ENCODE measurements at regions not wholly inside any gene's neighbourhood (a gene's known extent, or its start where the extent isn't known, plus 50 kb on each side); places are given as distances from the start of the nearest gene placed in this dataset.

GRCh38 chr12:92229381-92229780, 83.7 kb upstream of the BTG1 start:
- Histone ChIP-seq H3K9ac (ENCODE audit: insufficient read length) (no peak overlapping the region), H3K36me3 (ENCODE audit: insufficient read depth, low read length) (no peaks in the 10 kb centered on the region), H3K27ac (no peak overlapping the region), H3K4me3 (no peak overlapping the region), H3K9me3 (ENCODE audit: low read depth, low read length) (no peaks in the 10 kb centered on the region)
- DNase-seq (ENCODE audit: low read depth, low spot score) = no peak
- TF ChIP-seq EZH2 (IDR thresholded peaks at IDR 0.05) = no peak
- TF ChIP-seq FOXP2 (optimal IDR thresholded peaks at IDR 0.05; ENCODE audit: control extremely low read depth, extremely low read length, insufficient read depth) = no peak
- no peak for TF ChIP-seq POLR2AphosphoS5 (IDR thresholded peaks at IDR 0.05; ENCODE audit: borderline replicate concordance, low read depth, low read length)

- DNase-seq (ENCODE audit: low read depth, low spot score) = no peak
- Histone ChIP-seq H3K9me3 (ENCODE audit: low read depth, low read length) (no peaks in the 10 kb centered on the region), H3K36me3 (ENCODE audit: insufficient read depth, low read length) (no peaks in the 10 kb centered on the region), H3K4me3 (no peak overlapping the region), H3K9ac (ENCODE audit: insufficient read length) (no peak overlapping the region), H3K27ac (no peak overlapping the region)
- no peak for TF ChIP-seq EZH2 (IDR thresholded peaks at IDR 0.05)
- TF ChIP-seq POLR2AphosphoS5 (IDR thresholded peaks at IDR 0.05; ENCODE audit: borderline replicate concordance, low read depth, low read length) = no peak
- TF ChIP-seq FOXP2 (optimal IDR thresholded peaks at IDR 0.05; ENCODE audit: control extremely low read depth, extremely low read length, insufficient read depth) = no peak
Measured at GRCh38 chr12:92226961-92227360, 81.3 kb upstream of the BTG1 start.

GRCh38 chr12:92226071-92226661, 80.5 kb upstream of the BTG1 start:
- Histone ChIP-seq H3K27ac (no peak overlapping the region), H3K9ac (ENCODE audit: insufficient read length) (no peak overlapping the region), H3K9me3 (ENCODE audit: low read depth, low read length) (no peaks in the 10 kb centered on the region), H3K36me3 (ENCODE audit: insufficient read depth, low read length) (no peaks in the 10 kb centered on the region), H3K4me3 (no peak overlapping the region)
- TF ChIP-seq FOXP2 (optimal IDR thresholded peaks at IDR 0.05; ENCODE audit: control extremely low read depth, extremely low read length, insufficient read depth) (no peak), POLR2AphosphoS5 (IDR thresholded peaks at IDR 0.05; ENCODE audit: borderline replicate concordance, low read depth, low read length) (no peak), EZH2 (IDR thresholded peaks at IDR 0.05) (no peak)
- no peak for DNase-seq (ENCODE audit: low read depth, low spot score)

- no peak for DNase-seq (ENCODE audit: low read depth, low spot score)
Measured at GRCh38 chr12:92224685-92225331, 79.2 kb upstream of the BTG1 start.

GRCh38 chr12:92223481-92223880, 77.8 kb upstream of the BTG1 start:
- H3K36me3 ChIP-seq (ENCODE audit: insufficient read depth, low read length) = no peaks in the 10 kb centered on the region
- no peak for TF ChIP-seq FOXP2 (optimal IDR thresholded peaks at IDR 0.05; ENCODE audit: control extremely low read depth, extremely low read length, insufficient read depth)
- no peak for TF ChIP-seq EZH2 (IDR thresholded peaks at IDR 0.05)
- TF ChIP-seq POLR2AphosphoS5 (IDR thresholded peaks at IDR 0.05; ENCODE audit: borderline replicate concordance, low read depth, low read length) = no peak

More at GRCh38 chr12:92224685-92225331, 79.2 kb upstream of the BTG1 start:
- TF ChIP-seq POLR2AphosphoS5 (IDR thresholded peaks at IDR 0.05; ENCODE audit: borderline replicate concordance, low read depth, low read length) (no peak), EZH2 (IDR thresholded peaks at IDR 0.05) (no peak), FOXP2 (optimal IDR thresholded peaks at IDR 0.05; ENCODE audit: control extremely low read depth, extremely low read length, insufficient read depth) (no peak)
- no peaks in the 10 kb centered on the region for H3K36me3 ChIP-seq (ENCODE audit: insufficient read depth, low read length)
- no peaks in the 10 kb centered on the region for H3K9me3 ChIP-seq (ENCODE audit: low read depth, low read length)
- no peak overlapping the region for H3K4me3 ChIP-seq
- H3K27ac ChIP-seq = no peak overlapping the region
- H3K9ac ChIP-seq (ENCODE audit: insufficient read length) = no peak overlapping the region

GRCh38 chr12:92221656-92222315, 76.1 kb upstream of the BTG1 start:
- no peak for DNase-seq (ENCODE audit: low read depth, low spot score)
- TF ChIP-seq POLR2AphosphoS5 (IDR thresholded peaks at IDR 0.05; ENCODE audit: borderline replicate concordance, low read depth, low read length) (no peak), FOXP2 (optimal IDR thresholded peaks at IDR 0.05; ENCODE audit: control extremely low read depth, extremely low read length, insufficient read depth) (no peak), EZH2 (IDR thresholded peaks at IDR 0.05) (no peak)
- no peaks in the 10 kb centered on the region for H3K9me3 ChIP-seq (ENCODE audit: low read depth, low read length)
- no peak overlapping the region for H3K9ac ChIP-seq (ENCODE audit: insufficient read length)
- H3K27ac ChIP-seq = no peak overlapping the region
- no peaks in the 10 kb centered on the region for H3K36me3 ChIP-seq (ENCODE audit: insufficient read depth, low read length)
- no peak overlapping the region for H3K4me3 ChIP-seq

More at GRCh38 chr12:92223481-92223880, 77.8 kb upstream of the BTG1 start:
- Histone ChIP-seq H3K9me3 (ENCODE audit: low read depth, low read length) (no peaks in the 10 kb centered on the region), H3K9ac (ENCODE audit: insufficient read length) (no peak overlapping the region), H3K4me3 (no peak overlapping the region), H3K27ac (no peak overlapping the region)
- DNase-seq (ENCODE audit: low read depth, low spot score) = no peak

- no peak overlapping the region for H3K4me3 ChIP-seq
- no peak overlapping the region for H3K9ac ChIP-seq (ENCODE audit: insufficient read length)
- no peaks in the 10 kb centered on the region for H3K9me3 ChIP-seq (ENCODE audit: low read depth, low read length)
- no peaks in the 10 kb centered on the region for H3K36me3 ChIP-seq (ENCODE audit: insufficient read depth, low read length)
- no peak overlapping the region for H3K27ac ChIP-seq
- DNase-seq (ENCODE audit: low read depth, low spot score) = no peak
- TF ChIP-seq POLR2AphosphoS5 (IDR thresholded peaks at IDR 0.05; ENCODE audit: borderline replicate concordance, low read depth, low read length) = no peak
Measured at GRCh38 chr12:92218394-92219077, 72.9 kb upstream of the BTG1 start.

- H3K36me3 ChIP-seq (ENCODE audit: insufficient read depth, low read length) = no peaks in the 10 kb centered on the region
- no peak overlapping the region for H3K4me3 ChIP-seq
- TF ChIP-seq POLR2AphosphoS5 (IDR thresholded peaks at IDR 0.05; ENCODE audit: borderline replicate concordance, low read depth, low read length) (no peak), EZH2 (IDR thresholded peaks at IDR 0.05) (no peak), FOXP2 (optimal IDR thresholded peaks at IDR 0.05; ENCODE audit: control extremely low read depth, extremely low read length, insufficient read depth) (no peak)
- no peak overlapping the region for H3K9ac ChIP-seq (ENCODE audit: insufficient read length)
- no peaks in the 10 kb centered on the region for H3K9me3 ChIP-seq (ENCODE audit: low read depth, low read length)
- H3K27ac ChIP-seq = no peak overlapping the region
- DNase-seq (ENCODE audit: low read depth, low spot score) = no peak
Measured at GRCh38 chr12:92216092-92216491, 70.4 kb upstream of the BTG1 start.
